ENCODE measurements at regions not wholly inside any gene's neighbourhood (a gene's known extent, or its start where the extent isn't known, plus 50 kb on each side); places are given as distances from the start of the nearest gene placed in this dataset.

DNA sequence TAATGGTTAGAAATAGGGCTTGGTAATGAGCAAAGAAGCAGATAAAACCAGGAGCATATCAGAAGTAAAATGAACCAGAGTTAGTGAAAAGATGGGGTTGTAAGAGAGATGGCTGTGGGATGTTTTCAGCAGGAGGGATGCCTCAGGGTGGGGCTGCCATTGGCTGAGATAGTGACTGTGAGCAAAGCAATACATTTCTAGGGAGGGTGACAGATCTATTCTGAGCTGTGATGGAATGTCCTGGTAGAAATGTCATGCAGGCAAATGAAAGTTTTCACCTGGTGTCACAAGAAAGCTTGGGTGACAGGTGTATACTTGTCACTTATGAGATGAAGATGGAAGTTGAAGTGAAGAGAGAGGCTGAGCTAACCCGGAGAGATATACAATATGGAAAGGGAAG lies 435.9 kb downstream of the TNS3 start (continued):
- TF ChIP-seq ZNF687 (IDR thresholded peaks at IDR 0.05) = no peak

GRCh38 chr7:47145186-47145725 lies 436.7 kb downstream of the TNS3 start:
- CTCF ChIA-PET = no interaction called here
- SMC1A ChIA-PET (ENCODE audit: uncharacterized antibody, unreplicated experiment) = no interaction called here
- Histone ChIP-seq H3K4me1 (ENCODE audit: control insufficient read depth, insufficient read depth, low read length) (no peaks in the 10 kb centered on the region), H3K79me2 (ENCODE audit: control insufficient read depth, insufficient read depth, low read length) (no peaks in the 10 kb centered on the region), H3K36me3 (ENCODE audit: control insufficient read depth in 2 of 2, insufficient read depth in 2 of 2, low read length in 1 of 2) (no peaks in the 10 kb centered on the region), H3K4me3 (no peak overlapping the region), H3K9me3 (replicated peaks; ENCODE audit: control insufficient read depth, insufficient read depth, low read length) (no peaks in the 10 kb centered on the region), H3K4me2 (ENCODE audit: control insufficient read depth, insufficient read depth) (no peak overlapping the region), H3K9ac (ENCODE audit: control insufficient read depth, insufficient read depth, low read length) (no peak overlapping the region), H3K27me3 (replicated peaks in 1 of 2; ENCODE audit: control insufficient read depth in 2 of 2, insufficient read depth in 2 of 2, low read length in 1 of 2) (no peaks in the 10 kb centered on the region; a peak in 1 of 4 replicates), H2AFZ (ENCODE audit: control insufficient read depth, low read depth, low read length) (no peak overlapping the region), H3K27ac (ENCODE audit: control insufficient read depth, insufficient read depth) (no peak overlapping the region), H4K20me1 (ENCODE audit: control insufficient read depth, insufficient read depth) (no peaks in the 10 kb centered on the region)
- BruUV-seq (replicated peaks) = no TSS peak
- intact Hi-C loops (cut with micrococcal nuclease; ENCODE audit: unreplicated experiment) (no loop called here), in situ Hi-C loops (cut with MboI) (no loop called here)
- no peak for DNase-seq (ENCODE audit: low read depth, low spot score)
- no peak for ATAC-seq
- POLR2A ChIA-PET = no interaction called here
- TF ChIP-seq ZBED1 (IDR thresholded peaks at IDR 0.05; ENCODE audit: borderline replicate concordance) (no peak), ZNF217 (IDR thresholded peaks at IDR 0.05) (no peak), SP1 (IDR thresholded peaks at IDR 0.05; ENCODE audit: low read depth, low read length) (no peak), ZSCAN29 (IDR thresholded peaks at IDR 0.05) (no peak), GABPA (IDR thresholded peaks at IDR 0.05; ENCODE audit: low read depth) (no peak), DPF2 (IDR thresholded peaks at IDR 0.05) (no peak)
- TF ChIP-seq, protein P1, sequence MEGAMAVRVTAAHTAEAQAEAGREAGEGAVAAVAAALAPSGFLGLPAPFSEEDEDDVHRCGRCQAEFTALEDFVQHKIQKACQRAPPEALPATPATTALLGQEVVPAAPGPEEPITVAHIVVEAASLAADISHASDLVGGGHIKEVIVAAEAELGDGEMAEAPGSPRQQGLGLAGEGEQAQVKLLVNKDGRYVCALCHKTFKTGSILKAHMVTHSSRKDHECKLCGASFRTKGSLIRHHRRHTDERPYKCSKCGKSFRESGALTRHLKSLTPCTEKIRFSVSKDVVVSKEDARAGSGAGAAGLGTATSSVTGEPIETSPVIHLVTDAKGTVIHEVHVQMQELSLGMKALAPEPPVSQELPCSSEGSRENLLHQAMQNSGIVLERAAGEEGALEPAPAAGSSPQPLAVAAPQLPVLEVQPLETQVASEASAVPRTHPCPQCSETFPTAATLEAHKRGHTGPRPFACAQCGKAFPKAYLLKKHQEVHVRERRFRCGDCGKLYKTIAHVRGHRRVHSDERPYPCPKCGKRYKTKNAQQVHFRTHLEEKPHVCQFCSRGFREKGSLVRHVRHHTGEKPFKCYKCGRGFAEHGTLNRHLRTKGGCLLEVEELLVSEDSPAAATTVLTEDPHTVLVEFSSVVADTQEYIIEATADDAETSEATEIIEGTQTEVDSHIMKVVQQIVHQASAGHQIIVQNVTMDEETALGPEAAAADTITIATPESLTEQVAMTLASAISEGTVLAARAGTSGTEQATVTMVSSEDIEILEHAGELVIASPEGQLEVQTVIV (IDR thresholded peaks at IDR 0.05; ENCODE audit: borderline replicate concordance, partially characterized antibody) = no peak
- no peak for FAIRE-seq
- RAD21 ChIA-PET (ENCODE audit: unreplicated experiment) = no interaction called here
- WGBS (ENCODE audit: insufficient coverage, insufficient replicate concordance, low lambda C conversion rate, missing lambda C conversion rate) = 0% methylated on average over 1 of the region's 1 CpG
